Epithelial cell of prostate (primary cell): ENCODE measurements at regions not wholly inside any gene's neighbourhood (a gene's known extent, or its start where the extent isn't known, plus 50 kb on each side); places are given as distances from the start of the nearest gene placed in this dataset.

Source experiments
- DNase-seq: peaks from one replicate; pipeline ENCODE4 v3.0.0-alpha.2; 2011; ENCODE audit warnings: low read depth, low spot score
- H3K27ac ChIP-seq: fragments of 450-650 bp; 2 replicates; pipeline ENCODE4 v1.5.1; 2017; ENCODE audit warnings: mild to moderate bottlenecking

DNA sequence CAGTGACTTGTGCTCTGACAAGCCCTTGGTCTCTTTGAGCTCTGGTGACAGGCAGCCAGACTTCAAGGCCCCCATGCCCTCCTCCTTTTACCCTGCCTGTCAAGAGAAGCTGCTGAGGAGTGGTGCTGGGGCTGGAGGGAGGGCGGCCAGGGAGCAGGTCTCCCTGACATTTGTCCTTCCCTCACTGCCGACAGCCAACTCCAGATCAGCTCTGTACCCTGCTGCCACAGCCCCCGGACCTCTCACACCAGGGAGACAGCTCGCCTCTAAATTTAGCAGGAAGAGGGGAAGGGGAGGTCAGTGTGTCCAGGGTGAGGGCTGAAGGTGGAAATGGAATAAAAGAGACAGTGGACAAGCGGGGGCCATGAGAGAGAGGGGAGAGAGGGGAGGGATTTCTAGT is 155.8 kb downstream of the TDRD15 start:
- no peak overlapping the region for H3K27ac ChIP-seq
- DNase-seq, result no peak

DNA sequence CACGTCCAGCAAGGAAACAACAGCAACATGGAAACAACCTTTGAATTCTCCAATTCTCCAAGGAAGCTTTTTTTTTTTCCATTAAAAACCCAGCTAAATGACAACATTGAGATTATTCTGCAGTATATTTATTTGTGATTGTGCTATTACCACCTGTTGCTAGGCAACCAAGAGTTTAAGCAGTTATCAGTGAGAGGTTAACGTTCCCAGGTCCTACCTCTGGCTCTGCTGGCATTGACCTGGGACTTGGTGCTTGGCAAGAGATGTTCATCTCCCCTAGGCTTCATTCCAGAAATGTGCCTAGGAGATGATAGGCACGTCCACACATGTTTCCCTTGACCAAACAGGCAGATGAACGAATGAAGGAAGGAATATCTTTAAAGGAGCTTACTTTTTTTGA is 157.0 kb downstream of the TDRD15 start:
- DNase-seq, result no peak

DNA sequence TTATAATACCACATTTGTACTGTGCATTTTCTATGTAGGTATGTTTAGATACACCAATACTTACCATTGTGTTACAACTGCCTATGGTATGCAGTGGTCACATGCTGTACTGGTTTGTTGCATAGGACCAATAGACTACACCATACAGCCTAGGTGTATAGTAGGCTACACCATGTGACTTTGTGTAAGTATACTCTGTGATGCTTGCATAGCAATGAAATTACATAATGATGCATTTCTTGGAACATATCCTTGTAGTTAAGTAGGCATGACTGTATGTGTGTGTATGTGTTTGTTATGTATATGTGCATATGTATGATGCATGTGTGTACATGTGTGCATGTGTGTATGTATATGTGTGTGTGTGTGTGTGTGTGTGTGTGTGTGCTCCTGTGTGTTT is 157.6 kb downstream of the TDRD15 start:
- peak; percentile 2 for DNase-seq

More for the DNA sequence above, 157.0 kb downstream of the TDRD15 start:
- no peak overlapping the region for H3K27ac ChIP-seq

DNA sequence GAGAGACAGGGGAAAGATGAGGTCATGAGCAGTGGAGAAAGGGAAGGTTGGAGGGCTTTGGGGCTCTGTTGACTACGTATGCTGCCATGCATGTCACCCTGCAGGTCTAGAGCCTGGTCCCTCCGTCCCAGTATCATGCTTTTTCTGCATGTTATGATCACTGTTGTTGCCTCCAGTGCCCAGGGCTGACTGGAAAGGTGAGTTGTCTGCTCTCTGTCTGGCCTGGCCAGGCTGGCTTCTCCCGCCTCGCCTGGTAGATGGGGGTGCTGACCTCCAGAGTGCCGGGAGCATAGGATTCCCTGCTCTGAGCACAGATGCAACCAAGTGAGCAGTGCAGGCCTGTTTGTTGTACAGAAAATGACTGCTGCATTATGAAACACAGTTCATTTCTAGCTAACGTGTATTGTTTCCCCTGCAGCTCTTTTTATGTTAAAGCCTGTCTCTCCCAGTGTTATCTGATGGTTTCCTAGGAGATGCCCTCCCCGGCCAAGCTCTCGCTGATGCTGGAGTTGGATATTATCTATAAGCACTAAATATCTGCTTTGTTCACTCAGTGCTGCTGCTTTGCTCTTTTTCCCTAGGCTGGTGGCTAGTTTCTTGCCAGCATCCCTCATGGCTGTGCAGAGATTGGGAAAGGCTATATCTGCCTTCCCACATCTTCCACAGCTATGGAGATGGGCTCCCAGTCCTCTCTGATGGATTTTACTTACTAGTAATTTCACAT is 158.2 kb downstream of the TDRD15 start:
- DNase-seq, result no peak
- no peak overlapping the region for H3K27ac ChIP-seq

More for the DNA sequence above, 157.6 kb downstream of the TDRD15 start:
- H3K27ac ChIP-seq, result no peak overlapping the region

- no peak overlapping the region for H3K27ac ChIP-seq
- DNase-seq, result no peak
Measured at GRCh38 chr2:21282515-21282898, 158.7 kb downstream of the TDRD15 start.

- no peak for DNase-seq
Measured at GRCh38 chr2:21288299-21288698, 164.5 kb downstream of the TDRD15 start.

DNA sequence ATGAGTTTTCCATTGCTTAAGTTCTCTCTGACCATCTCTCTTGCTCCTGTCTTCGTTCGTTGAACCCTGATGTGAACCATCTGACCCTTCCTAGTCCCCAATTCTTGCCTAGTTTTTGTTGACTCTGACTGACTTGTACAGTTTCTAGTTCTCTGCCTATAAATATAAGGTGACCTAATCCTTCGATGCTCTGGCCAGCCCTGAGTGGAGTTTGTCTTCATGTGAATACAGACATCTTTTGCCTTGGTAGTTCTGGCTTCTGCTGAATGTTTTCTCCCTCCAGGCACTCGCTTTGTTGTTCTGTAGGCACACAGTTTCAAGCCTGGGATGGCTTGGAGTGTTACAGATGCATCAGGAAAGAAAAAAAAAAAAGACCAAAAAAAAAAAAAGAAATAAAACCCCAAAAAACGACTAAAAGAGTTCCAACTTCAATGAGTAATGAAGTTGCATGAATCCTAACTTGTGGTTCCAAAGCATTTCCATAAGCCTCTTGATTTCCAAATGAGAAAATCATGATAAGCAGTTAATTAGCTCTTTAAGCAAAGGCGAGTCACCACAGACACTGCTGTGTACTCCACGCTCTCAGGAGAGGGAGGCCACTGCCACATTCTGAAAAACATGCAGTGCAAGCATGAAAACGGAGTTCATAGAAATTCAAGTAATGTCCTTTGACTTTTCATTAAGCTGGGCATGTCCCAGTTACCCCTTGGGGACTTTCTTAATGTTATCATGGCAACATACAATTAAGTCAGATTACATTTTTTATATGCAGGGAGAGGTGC is 165.2 kb downstream of the TDRD15 start:
- no peak overlapping the region for H3K27ac ChIP-seq
- DNase-seq, result no peak

More at GRCh38 chr2:21288299-21288698, 164.5 kb downstream of the TDRD15 start:
- no peak overlapping the region for H3K27ac ChIP-seq

DNA sequence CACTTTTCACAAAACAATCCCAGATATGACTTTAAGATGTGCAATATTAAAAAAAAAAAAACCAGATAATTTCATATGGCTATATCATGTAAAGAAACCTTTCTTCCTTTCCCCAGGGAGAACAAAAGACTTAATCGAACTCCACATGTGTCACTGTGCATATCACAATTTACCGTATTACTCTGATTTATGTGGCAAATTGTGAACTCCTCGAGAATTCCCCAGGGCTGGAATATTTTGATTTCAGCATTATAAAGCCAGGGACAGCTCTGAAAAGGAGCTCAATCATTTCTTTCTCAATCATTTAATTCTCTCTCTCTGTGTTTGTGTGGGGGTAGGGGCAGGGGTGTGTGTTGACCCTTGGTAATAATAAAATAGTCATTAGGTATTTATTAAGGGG is 165.8 kb downstream of the TDRD15 start:
- DNase-seq, result no peak
- no peak overlapping the region for H3K27ac ChIP-seq

GRCh38 chr2:21289989-21290388 is 166.2 kb downstream of the TDRD15 start:
- no peak for DNase-seq
- no peak overlapping the region for H3K27ac ChIP-seq

- no peak for DNase-seq
- H3K27ac ChIP-seq, result no peak overlapping the region
Measured at GRCh38 chr2:21291426-21291825, 167.7 kb downstream of the TDRD15 start.

GRCh38 chr2:21294446-21294845 is 170.7 kb downstream of the TDRD15 start:
- H3K27ac ChIP-seq, result no peak overlapping the region
- DNase-seq, result no peak

- no peak overlapping the region for H3K27ac ChIP-seq
Measured at GRCh38 chr2:21299411-21299810, 175.6 kb downstream of the TDRD15 start.

DNA sequence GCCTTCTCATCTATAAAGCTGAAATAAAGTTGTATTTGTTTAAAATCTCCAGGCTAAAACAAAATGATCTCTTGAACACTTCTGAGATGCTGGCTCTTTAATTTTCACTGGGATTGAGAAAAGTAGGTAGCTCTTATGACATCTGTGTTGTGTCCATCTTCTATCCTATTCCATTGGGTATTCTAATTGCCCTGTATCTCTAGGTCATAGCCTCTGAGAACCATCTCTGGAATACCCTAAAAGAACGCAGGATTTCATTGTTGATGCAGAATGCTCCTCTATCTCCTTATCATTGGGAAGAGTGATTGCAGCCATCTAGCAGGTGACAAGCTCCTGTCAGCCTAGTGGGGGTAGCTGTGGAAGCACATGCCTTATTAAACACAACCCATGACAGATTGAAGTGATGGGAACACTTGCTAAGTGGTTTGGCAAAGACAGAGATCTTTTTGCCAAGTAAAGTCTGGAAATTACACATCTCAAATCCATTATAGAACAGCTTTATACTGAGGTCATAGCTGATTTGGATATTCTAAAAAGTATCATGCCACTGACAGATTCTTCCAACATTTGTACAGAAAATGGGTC is 178.2 kb downstream of the TDRD15 start:
- DNase-seq, result no peak
- H3K27ac ChIP-seq, result no peak overlapping the region

More at GRCh38 chr2:21299411-21299810, 175.6 kb downstream of the TDRD15 start:
- DNase-seq, result no peak

DNA sequence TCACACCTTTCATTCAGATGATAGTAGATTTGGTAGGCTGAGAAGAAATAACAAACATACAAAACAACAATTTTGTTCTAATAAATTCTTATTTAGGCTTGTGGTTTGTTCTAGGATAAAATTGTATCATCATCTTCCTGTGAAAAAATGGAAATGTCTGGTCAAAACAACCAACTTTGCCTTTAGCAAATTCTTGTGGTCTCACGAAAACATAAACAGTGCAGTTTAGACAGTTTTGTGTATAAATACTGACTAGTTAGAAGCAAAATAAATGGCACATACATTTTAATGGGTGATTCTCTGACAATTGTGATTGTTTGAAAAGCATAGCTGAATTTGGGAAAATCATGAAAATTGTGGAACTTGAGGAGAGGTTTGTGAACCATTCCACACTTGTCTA is 180.1 kb downstream of the TDRD15 start:
- no peak overlapping the region for H3K27ac ChIP-seq
- DNase-seq, result no peak

GRCh38 chr2:21305581-21305980 is 181.8 kb downstream of the TDRD15 start:
- H3K27ac ChIP-seq, result no peak overlapping the region
- no peak for DNase-seq

GRCh38 chr2:21306235-21306634 is 182.5 kb downstream of the TDRD15 start:
- no peak for DNase-seq
- no peak overlapping the region for H3K27ac ChIP-seq

- no peak for DNase-seq
- H3K27ac ChIP-seq, result no peak overlapping the region
Measured at GRCh38 chr2:21307037-21307436, 183.3 kb downstream of the TDRD15 start.

- no peak for DNase-seq
- H3K27ac ChIP-seq, result no peak overlapping the region
Measured at GRCh38 chr2:21310493-21310892, 186.7 kb downstream of the TDRD15 start.

DNA sequence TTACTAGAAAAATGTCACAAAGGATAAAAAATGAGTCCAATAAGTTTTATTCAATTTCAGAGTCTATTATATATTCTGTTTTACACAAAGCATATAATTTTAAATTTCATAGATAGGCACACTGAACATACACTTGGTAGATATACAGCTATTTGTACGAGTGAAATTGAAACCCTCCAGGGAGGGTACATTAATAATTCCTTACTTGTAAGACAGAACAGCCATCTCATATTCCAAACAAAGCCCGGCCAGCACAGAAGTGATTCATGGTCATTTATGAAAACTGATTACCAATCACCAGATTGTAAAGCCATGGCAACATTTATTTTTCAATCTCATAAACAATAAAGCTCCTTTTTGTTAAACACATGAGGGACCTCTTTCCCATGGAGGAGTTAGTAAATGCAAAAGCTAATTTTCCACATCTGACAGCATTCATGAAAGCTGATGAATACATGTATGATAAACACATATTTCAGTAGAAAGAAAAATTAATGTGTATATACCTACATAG is 190.6 kb downstream of the TDRD15 start:
- no peak for DNase-seq
- no peak overlapping the region for H3K27ac ChIP-seq

DNA sequence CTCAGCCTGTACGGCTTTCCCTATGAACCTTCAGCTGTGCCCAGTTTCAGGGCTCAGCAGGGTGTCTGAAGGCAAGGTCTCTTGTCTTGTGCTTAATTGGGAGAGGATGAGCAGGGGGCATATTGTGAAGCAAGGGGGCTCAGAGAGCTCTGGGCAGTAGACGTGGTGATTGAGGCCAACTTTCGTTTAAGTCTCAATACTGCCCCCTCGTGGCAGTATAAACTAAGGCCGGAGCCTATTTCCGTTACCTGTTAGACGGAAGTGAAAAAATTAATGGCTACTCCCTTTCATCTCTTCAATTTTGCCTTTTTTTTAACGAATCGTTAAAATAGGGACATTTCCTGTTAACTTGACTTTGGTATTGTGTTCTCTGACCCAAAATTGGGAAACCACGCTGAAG is 193.4 kb downstream of the TDRD15 start:
- H3K27ac ChIP-seq, result no peak overlapping the region
- no peak for DNase-seq

DNA sequence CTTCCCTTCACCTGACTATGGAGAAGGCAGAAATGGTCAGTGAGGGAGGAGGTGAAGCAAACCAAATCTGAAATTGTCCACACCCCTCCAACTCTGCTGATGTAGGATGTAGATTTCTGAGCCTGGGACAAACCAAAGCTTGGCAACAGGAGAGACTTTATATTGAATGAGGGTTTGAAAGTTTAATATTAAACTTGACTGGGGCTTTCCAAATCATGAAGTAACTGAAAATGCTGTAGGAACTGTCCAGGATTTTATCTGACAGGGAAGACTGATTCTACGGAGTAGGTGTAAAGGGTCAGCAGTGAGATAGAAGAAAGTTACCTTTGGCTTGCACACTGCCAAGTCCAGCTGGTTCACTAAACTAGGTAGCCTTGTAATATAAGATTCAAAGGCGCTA is 194.5 kb downstream of the TDRD15 start:
- H3K27ac ChIP-seq, result no peak overlapping the region
- DNase-seq, result no peak
